Vagina (tissue), 2 donors: ENCODE measurements at regions not wholly inside any gene's neighbourhood (a gene's known extent, or its start where the extent isn't known, plus 50 kb on each side); places are given as distances from the start of the nearest gene placed in this dataset.
"Not testable (repeated sequence)": the region's sequence is repeated elsewhere in the genome, so short reads cannot be mapped to it uniquely, and the experiment has no call there.

Source experiments
- DNase-seq, 2 donors: peaks; one replicate each; pipeline ENCODE4 v3.0.0-alpha.2; 2017; ENCODE audit errors: extremely low spot score in 2 of 2
- H3K27ac ChIP-seq: fragments of 200-600 bp; sonication (generic); one replicate; pipeline ENCODE4 v1.5.1; 2019
- H3K27me3 ChIP-seq: fragments of 200-600 bp; sonication (generic); one replicate; pipeline ENCODE4 v1.5.1; 2019
- H3K36me3 ChIP-seq, 2 donors: fragments of 200-600 bp; sonication (generic); one replicate each; pipeline ENCODE4 v1.5.1; 2017 to 2019
- H3K4me1 ChIP-seq: fragments of 200-600 bp; sonication (generic); one replicate; pipeline ENCODE4 v1.5.1; 2019
- H3K4me3 ChIP-seq, 2 donors: fragments of 200-600 bp; sonication (generic); 1 replicate in 1 of 2; 2 replicates in 1 of 2; pipeline ENCODE4 v1.5.1; 2016 to 2019
- H3K9me3 ChIP-seq: fragments of 200-600 bp; sonication (generic); one replicate; pipeline ENCODE4 v1.5.1; 2019
- POLR2A ChIP-seq, 2 donors: fragments of 450-650 bp; IDR thresholded peaks; one replicate each; pipeline ENCODE4 v1.6.1; 2017; ENCODE audit warnings: antibody characterized with exemption in 2 of 2, mild to moderate bottlenecking in 2 of 2, moderate library complexity in 2 of 2
- POLR2AphosphoS5 ChIP-seq, 2 donors: sonication (generic); formaldehyde crosslinking; IDR thresholded peaks; one replicate each; pipeline ENCODE4 v1.9.0; 2017; ENCODE audit warnings: antibody characterized with exemption in 2 of 2, mild to moderate bottlenecking in 2 of 2, low read depth in 1 of 2; ENCODE audit not compliant: insufficient read depth in 1 of 2
- intact Hi-C: fragments of 100-400 bp; cut with DNase I; formaldehyde crosslinking; loops from one replicate; pipeline ENCODE4 v1.15.1; 2023
- TF ChIP-seq, protein P1 (sequence below), 3 experiments: fragments of 450-650 bp in 2 of 3; fragments of 200-600 bp in 1 of 3; sonication (generic) in 1 of 3; IDR thresholded peaks; one replicate each; pipeline ENCODE4 v1.5.1; 2017 to 2019; ENCODE audit warnings: antibody characterized with exemption in 3 of 3, mild to moderate bottlenecking in 2 of 3, moderate library complexity in 2 of 3

DNA sequence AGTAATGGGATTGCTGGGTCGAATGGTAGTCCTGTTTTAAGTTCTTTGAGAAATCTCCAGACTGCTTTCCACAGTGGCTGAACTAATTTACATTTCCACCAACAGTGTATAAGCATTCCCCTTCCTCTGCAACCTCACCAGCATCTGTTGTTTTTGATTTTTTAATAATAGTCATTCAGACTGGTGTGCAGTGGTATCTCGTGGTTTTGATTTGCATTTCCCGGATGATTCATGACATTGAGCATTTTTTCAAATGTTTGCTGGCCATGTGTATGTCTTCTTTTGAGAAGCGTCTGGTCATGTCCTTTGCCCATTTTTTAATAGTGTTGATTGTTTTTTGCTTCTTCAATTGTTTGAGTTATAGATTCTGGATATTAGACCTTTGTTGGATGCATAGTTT, 98.0 kb downstream of the MRPL57 start:
- intact Hi-C loops, H3K27me3 ChIP-seq, H3K9me3 ChIP-seq: not testable (repeated sequence)

DNA sequence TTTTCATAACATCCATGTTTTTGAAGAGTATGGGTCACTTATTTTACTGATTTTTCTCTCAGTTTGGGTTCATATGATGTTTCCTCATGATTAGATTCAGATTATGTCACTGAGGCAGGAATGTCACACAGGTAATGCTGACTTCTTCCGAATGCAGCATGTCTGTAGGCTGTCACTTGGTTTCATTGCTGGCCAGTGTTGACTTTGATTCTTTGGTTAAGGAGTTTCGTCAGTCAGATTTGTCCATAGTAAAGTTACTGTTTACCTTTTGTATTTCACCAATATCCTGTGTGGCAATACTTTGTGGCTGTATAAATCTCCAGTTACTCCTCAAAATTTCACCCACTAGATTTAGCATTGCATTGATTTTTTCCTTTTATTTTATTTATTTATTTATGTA, 105.6 kb downstream of the MRPL57 start:
- TF ChIP-seq POLR2AphosphoS5 (IDR thresholded peaks at IDR 0.05; ENCODE audit: insufficient read depth in 1 of 2, low read depth in 1 of 2) (no peak), POLR2A (IDR thresholded peaks at IDR 0.05) (no peak)
- TF ChIP-seq, protein P1, sequence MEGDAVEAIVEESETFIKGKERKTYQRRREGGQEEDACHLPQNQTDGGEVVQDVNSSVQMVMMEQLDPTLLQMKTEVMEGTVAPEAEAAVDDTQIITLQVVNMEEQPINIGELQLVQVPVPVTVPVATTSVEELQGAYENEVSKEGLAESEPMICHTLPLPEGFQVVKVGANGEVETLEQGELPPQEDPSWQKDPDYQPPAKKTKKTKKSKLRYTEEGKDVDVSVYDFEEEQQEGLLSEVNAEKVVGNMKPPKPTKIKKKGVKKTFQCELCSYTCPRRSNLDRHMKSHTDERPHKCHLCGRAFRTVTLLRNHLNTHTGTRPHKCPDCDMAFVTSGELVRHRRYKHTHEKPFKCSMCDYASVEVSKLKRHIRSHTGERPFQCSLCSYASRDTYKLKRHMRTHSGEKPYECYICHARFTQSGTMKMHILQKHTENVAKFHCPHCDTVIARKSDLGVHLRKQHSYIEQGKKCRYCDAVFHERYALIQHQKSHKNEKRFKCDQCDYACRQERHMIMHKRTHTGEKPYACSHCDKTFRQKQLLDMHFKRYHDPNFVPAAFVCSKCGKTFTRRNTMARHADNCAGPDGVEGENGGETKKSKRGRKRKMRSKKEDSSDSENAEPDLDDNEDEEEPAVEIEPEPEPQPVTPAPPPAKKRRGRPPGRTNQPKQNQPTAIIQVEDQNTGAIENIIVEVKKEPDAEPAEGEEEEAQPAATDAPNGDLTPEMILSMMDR (IDR thresholded peaks at IDR 0.05): no peak
- Histone ChIP-seq H3K9me3 (no peaks in the 10 kb centered on the region), H3K36me3 (no peaks in the 10 kb centered on the region), H3K27me3 (no peaks in the 10 kb centered on the region), H3K27ac (no peak overlapping the region), H3K4me1 (no peaks in the 10 kb centered on the region), H3K4me3 (no peak overlapping the region)
- no peak for DNase-seq
- intact Hi-C loops: no loop called here

More for the DNA sequence above, 98.0 kb downstream of the MRPL57 start:
- DNase-seq, H3K27ac ChIP-seq, H3K4me1 ChIP-seq, H3K36me3 ChIP-seq, H3K4me3 ChIP-seq: not testable (repeated sequence)

DNA sequence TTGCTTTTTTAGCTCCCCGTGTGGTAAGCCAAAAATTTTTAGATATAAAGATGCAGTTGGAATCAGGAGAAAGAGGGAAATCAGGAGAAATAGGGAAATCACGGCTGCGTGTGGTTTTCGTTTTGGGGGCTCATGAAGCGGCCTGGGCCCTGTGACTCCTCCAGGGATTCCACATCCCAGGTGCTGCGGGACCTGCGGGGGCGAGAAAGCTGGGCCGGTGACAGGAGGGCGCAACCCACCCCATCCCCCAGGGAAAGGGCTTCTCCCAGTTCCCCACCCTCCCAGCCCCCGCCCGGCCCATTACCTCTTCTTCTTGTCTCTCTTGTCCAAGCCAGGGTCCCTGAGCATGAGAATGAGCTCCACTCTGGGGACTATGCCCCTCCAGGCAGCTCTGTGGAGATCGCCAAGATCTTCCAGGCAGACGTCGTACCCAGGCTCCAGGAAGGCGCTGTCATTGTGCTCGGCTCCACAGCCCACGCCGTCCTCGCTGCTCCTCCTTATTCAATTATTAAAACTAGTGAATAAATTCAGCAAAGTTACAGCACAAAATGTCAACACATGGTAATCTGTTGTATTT, 111.0 kb downstream of the MRPL57 start:
- intact Hi-C loops: no loop called here
- Histone ChIP-seq H3K9me3 (no peaks in the 10 kb centered on the region), H3K4me1 (no peaks in the 10 kb centered on the region), H3K27ac (no peak overlapping the region), H3K4me3 (no peak overlapping the region), H3K27me3 (no peaks in the 10 kb centered on the region), H3K36me3 (no peaks in the 10 kb centered on the region)
- no peak for DNase-seq
- TF ChIP-seq, protein P1 (IDR thresholded peaks at IDR 0.05): no peak
- no peak for TF ChIP-seq POLR2A (IDR thresholded peaks at IDR 0.05)
- no peak for TF ChIP-seq POLR2AphosphoS5 (IDR thresholded peaks at IDR 0.05; ENCODE audit: insufficient read depth in 1 of 2, low read depth in 1 of 2)

DNA sequence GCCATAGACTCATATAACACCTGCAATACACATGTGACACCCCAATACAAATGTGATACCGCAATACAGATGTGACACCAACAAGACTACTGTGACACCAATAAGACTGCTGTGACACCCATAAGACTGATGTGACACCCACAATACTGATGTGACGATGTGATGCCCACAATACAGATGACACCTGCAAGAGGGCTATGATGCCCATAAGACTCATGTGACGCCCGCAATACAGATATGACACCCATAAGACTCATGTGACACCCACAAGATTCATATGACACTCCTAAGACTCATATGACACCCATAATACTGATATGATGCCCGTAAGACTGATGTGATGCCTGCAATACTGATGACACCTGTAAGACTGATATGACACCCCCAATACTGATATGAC, 113.0 kb downstream of the MRPL57 start:
- no peak overlapping the region for H3K27ac ChIP-seq
- H3K4me3 ChIP-seq: no peak overlapping the region
- no peaks in the 10 kb centered on the region for H3K9me3 ChIP-seq
- DNase-seq: no peak
- H3K4me1 ChIP-seq: no peaks in the 10 kb centered on the region
- intact Hi-C loops: no loop called here
- no peaks in the 10 kb centered on the region for H3K36me3 ChIP-seq
- TF ChIP-seq POLR2A (IDR thresholded peaks at IDR 0.05) (no peak), POLR2AphosphoS5 (IDR thresholded peaks at IDR 0.05; ENCODE audit: insufficient read depth in 1 of 2, low read depth in 1 of 2) (no peak)
- TF ChIP-seq, protein P1 (IDR thresholded peaks at IDR 0.05): no peak
- no peaks in the 10 kb centered on the region for H3K27me3 ChIP-seq

DNA sequence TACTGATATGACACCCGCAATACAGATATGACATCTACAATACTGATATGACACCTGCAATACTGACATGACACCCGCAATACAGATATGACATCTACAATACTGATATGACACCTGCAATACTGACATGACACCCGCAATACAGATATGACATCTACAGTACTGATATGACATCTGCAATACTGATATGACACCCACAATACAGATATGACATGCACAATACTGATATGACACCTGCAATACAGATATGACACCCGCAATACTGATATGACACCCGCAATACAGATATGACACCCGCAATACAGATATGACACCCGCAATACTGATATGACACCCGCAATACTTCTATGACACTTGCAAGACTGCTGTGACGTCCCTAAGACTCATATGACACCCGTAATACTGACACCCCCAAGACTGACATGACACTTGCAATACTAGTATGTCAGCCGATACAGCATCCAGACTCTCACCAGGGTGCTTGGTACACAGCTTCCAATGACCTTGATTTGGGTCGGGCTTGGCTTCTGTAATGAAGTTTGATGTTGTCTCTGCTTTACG, 114.1 kb downstream of the MRPL57 start:
- intact Hi-C loops: not testable (repeated sequence)

DNA sequence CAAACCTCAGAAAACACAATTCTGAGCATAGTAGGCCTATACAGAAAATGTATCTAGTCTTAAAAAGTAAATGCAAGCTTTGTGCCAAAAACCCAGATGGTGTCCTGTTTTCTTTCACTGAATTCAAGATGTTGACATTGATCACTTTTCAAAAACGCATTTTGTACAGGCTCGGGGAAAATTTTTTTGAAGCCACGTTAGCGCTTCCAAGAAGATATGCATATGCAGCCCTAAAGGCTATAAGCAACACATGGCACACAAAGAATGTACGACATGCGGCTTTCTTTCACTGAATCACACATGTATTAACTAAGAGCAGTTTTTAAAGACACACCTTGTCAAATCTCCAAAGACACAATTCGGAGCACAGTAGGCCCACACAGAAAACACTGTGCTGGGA, 115.4 kb downstream of the MRPL57 start:
- H3K9me3 ChIP-seq: no peaks in the 10 kb centered on the region
- H3K36me3 ChIP-seq: no peaks in the 10 kb centered on the region
- H3K27me3 ChIP-seq: no peaks in the 10 kb centered on the region
- H3K4me1 ChIP-seq: peaks cover under 1% of the 10 kb centered on the region
- no peak for DNase-seq
- H3K27ac ChIP-seq: no peak overlapping the region
- TF ChIP-seq, protein P1 (IDR thresholded peaks at IDR 0.05): no peak
- intact Hi-C loops: no loop called here
- no peak overlapping the region for H3K4me3 ChIP-seq

More for the DNA sequence above, 114.1 kb downstream of the MRPL57 start:
- DNase-seq, H3K27me3 ChIP-seq, H3K27ac ChIP-seq, H3K4me1 ChIP-seq, H3K36me3 ChIP-seq, H3K9me3 ChIP-seq, H3K4me3 ChIP-seq: not testable (repeated sequence)
